ENCODE measurements at regions not wholly inside any gene's neighbourhood (a gene's known extent, or its start where the extent isn't known, plus 50 kb on each side); places are given as distances from the start of the nearest gene placed in this dataset.

DNA sequence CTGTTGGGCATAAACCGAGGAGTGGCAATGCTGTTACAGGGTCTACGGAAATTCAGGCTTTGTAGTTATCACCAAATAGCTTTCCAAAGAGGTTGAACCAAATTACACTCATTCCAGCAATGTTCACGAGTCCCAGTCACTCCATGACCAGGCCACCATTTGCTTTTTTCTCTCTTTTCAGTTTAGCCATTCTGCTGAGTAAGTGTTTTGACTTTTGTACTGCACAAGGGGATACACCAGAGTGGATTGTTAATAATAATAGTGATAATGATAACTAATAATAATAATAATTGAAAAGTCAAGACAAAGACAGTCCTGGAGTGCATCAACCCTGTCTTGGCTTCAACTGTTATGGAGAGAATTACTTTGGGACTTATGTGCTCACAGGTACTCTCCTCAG is 343.5 kb downstream of the AACS start:
- H3K4me1 ChIP-seq (ENCODE audit: insufficient read depth, low read length, severe bottlenecking): no peaks in the 10 kb centered on the region
- no peak overlapping the region for H2AFZ ChIP-seq (ENCODE audit: low read length)
- H3K36me3 ChIP-seq (ENCODE audit: insufficient read depth, low read length): no peaks in the 10 kb centered on the region
- no peak overlapping the region for H3K4me3 ChIP-seq (ENCODE audit: low read depth, low read length, poor library complexity, severe bottlenecking)
- H3K27ac ChIP-seq (ENCODE audit: low read depth, low read length, poor library complexity, severe bottlenecking): no peak overlapping the region
- TF ChIP-seq, protein P1, sequence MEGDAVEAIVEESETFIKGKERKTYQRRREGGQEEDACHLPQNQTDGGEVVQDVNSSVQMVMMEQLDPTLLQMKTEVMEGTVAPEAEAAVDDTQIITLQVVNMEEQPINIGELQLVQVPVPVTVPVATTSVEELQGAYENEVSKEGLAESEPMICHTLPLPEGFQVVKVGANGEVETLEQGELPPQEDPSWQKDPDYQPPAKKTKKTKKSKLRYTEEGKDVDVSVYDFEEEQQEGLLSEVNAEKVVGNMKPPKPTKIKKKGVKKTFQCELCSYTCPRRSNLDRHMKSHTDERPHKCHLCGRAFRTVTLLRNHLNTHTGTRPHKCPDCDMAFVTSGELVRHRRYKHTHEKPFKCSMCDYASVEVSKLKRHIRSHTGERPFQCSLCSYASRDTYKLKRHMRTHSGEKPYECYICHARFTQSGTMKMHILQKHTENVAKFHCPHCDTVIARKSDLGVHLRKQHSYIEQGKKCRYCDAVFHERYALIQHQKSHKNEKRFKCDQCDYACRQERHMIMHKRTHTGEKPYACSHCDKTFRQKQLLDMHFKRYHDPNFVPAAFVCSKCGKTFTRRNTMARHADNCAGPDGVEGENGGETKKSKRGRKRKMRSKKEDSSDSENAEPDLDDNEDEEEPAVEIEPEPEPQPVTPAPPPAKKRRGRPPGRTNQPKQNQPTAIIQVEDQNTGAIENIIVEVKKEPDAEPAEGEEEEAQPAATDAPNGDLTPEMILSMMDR (IDR thresholded peaks at IDR 0.05; ENCODE audit: low read length): no peak
- TF ChIP-seq EZH2 (IDR thresholded peaks at IDR 0.05; ENCODE audit: borderline replicate concordance, low read length): no peak
- H4K20me1 ChIP-seq (ENCODE audit: insufficient read depth, low read length): no peaks in the 10 kb centered on the region
- no peak overlapping the region for H3K4me2 ChIP-seq (ENCODE audit: low read length)
- no peaks in the 10 kb centered on the region for H3F3A ChIP-seq (ENCODE audit: insufficient read depth, low read length)
- no peak overlapping the region for H3K9ac ChIP-seq (ENCODE audit: low read length)
- no peaks in the 10 kb centered on the region for H3K79me2 ChIP-seq (ENCODE audit: insufficient read depth, low read length)
- no peaks in the 10 kb centered on the region for H3K27me3 ChIP-seq (ENCODE audit: insufficient read depth, low read length)
- H3K9me3 ChIP-seq (ENCODE audit: low read length): no peaks in the 10 kb centered on the region
- H3K9me2 ChIP-seq (ENCODE audit: low read depth, low read length): no peaks in the 10 kb centered on the region

DNA sequence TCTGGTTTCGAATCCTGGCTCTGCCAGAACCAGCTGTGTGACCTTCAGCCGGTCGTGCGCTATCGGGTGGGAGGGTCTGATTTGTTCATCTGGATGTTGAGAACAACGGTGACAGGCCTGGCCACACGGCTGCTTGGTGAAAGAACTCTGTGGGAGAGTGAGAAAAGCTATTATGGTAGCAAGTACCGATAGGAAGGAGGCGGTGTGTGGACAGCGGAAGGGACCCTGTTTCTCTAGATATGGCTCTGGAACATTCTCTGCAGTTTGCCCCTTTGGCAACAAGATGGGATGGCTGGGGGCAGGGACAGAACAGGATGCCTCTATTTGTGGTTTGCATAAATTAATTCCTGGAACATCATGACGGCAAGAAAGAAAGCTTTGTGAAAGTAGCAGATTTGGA is 347.3 kb downstream of the AACS start:
- H3K9me2 ChIP-seq (ENCODE audit: low read depth, low read length): no peaks in the 10 kb centered on the region
- H3K4me2 ChIP-seq (ENCODE audit: low read length): no peak overlapping the region
- no peak overlapping the region for H3K9ac ChIP-seq (ENCODE audit: low read length)
- no peaks in the 10 kb centered on the region for H3K9me3 ChIP-seq (ENCODE audit: low read length)
- no peaks in the 10 kb centered on the region for H3K4me1 ChIP-seq (ENCODE audit: insufficient read depth, low read length, severe bottlenecking)
- no peak overlapping the region for H2AFZ ChIP-seq (ENCODE audit: low read length)
- H3K79me2 ChIP-seq (ENCODE audit: insufficient read depth, low read length): no peaks in the 10 kb centered on the region
- no peaks in the 10 kb centered on the region for H3F3A ChIP-seq (ENCODE audit: insufficient read depth, low read length)
- no peaks in the 10 kb centered on the region for H4K20me1 ChIP-seq (ENCODE audit: insufficient read depth, low read length)
- H3K4me3 ChIP-seq (ENCODE audit: low read depth, low read length, poor library complexity, severe bottlenecking): no peak overlapping the region
- TF ChIP-seq, protein P1 (IDR thresholded peaks at IDR 0.05; ENCODE audit: low read length): no peak
- no peak for TF ChIP-seq EZH2 (IDR thresholded peaks at IDR 0.05; ENCODE audit: borderline replicate concordance, low read length)
- no peaks in the 10 kb centered on the region for H3K36me3 ChIP-seq (ENCODE audit: insufficient read depth, low read length)
- H3K27ac ChIP-seq (ENCODE audit: low read depth, low read length, poor library complexity, severe bottlenecking): no peak overlapping the region
- no peaks in the 10 kb centered on the region for H3K27me3 ChIP-seq (ENCODE audit: insufficient read depth, low read length)

DNA sequence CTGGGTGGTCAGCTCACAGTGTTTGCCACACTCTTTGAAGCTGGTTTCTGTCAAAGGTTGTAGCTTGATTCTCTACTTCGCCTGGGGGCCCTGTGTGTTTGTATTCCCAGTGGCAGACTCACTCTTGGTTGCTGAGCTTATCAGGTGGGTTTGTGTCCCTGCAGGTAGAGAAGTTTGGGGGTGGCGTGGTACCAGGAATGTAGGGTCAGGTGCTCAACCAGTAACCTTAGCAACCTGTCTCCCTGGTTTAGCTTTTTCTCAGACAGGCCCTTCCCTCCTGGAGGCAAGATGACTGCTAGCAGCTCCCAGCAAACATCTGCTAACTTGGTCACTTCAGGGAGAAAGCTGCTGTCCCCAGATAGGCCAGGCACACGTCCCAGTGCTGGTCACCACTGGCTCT is 352.2 kb downstream of the AACS start:
- Histone ChIP-seq H3K4me1 (ENCODE audit: insufficient read depth, low read length, severe bottlenecking) (no peaks in the 10 kb centered on the region), H3K9ac (ENCODE audit: low read length) (no peak overlapping the region), H3K9me3 (ENCODE audit: low read length) (no peaks in the 10 kb centered on the region), H4K20me1 (ENCODE audit: insufficient read depth, low read length) (no peaks in the 10 kb centered on the region), H3K36me3 (ENCODE audit: insufficient read depth, low read length) (no peaks in the 10 kb centered on the region), H3K27ac (ENCODE audit: low read depth, low read length, poor library complexity, severe bottlenecking) (no peak overlapping the region), H3K9me2 (ENCODE audit: low read depth, low read length) (no peaks in the 10 kb centered on the region), H3K27me3 (ENCODE audit: insufficient read depth, low read length) (no peaks in the 10 kb centered on the region), H3K4me2 (ENCODE audit: low read length) (no peak overlapping the region), H3F3A (ENCODE audit: insufficient read depth, low read length) (no peaks in the 10 kb centered on the region), H3K79me2 (ENCODE audit: insufficient read depth, low read length) (no peaks in the 10 kb centered on the region), H2AFZ (ENCODE audit: low read length) (no peak overlapping the region), H3K4me3 (ENCODE audit: low read depth, low read length, poor library complexity, severe bottlenecking) (no peak overlapping the region)
- TF ChIP-seq, protein P1 (IDR thresholded peaks at IDR 0.05; ENCODE audit: low read length): no peak
- TF ChIP-seq EZH2 (IDR thresholded peaks at IDR 0.05; ENCODE audit: borderline replicate concordance, low read length): no peak
